PC-9 (cell line): ENCODE measurements at regions not wholly inside any gene's neighbourhood (a gene's known extent, or its start where the extent isn't known, plus 50 kb on each side); places are given as distances from the start of the nearest gene placed in this dataset.

Experiments
- CTCF ChIP-seq: fragments of 200-600 bp; sonication (generic); conservative IDR thresholded peaks from 2 replicates; pipeline ENCODE4 v1.6.1; 2017; ENCODE audit warnings: mixed run types, antibody characterized with exemption, mild to moderate bottlenecking, moderate library complexity
- EZH2 ChIP-seq: fragments of 200-600 bp; sonication (generic); IDR thresholded peaks from 2 replicates; pipeline ENCODE4 v1.8.0; 2017; ENCODE audit warnings: antibody characterized with exemption, low read depth

- TF ChIP-seq CTCF (no peak), EZH2 (no peak)
Measured at GRCh38 chr5:92836855-92837755, 743.9 kb downstream of the NR2F1-AS1 start.
